ENCODE measurements at regions not wholly inside any gene's neighbourhood (a gene's known extent, or its start where the extent isn't known, plus 50 kb on each side); places are given as distances from the start of the nearest gene placed in this dataset.

GRCh38 chr20:52270001-52270606 is 78.5 kb upstream of the ZFP64 start:
- in situ Hi-C loops (cut with HindIII; ENCODE audit: low sequenced_read_pairs), result no loop called here
- H3K4me3 ChIP-seq (ENCODE audit: low read depth, low read length), result no peak overlapping the region
- DNase-seq (ENCODE audit: low read depth, low spot score), result no peak
- no peak for TF ChIP-seq CTCF (IDR thresholded peaks at IDR 0.05; ENCODE audit: low read depth, low read length)

- DNase-seq (ENCODE audit: low read depth, low spot score), result no peak
- in situ Hi-C loops (cut with HindIII; ENCODE audit: low sequenced_read_pairs), result no loop called here
- H3K4me3 ChIP-seq (ENCODE audit: low read depth, low read length), result no peak overlapping the region
- no peak for TF ChIP-seq CTCF (IDR thresholded peaks at IDR 0.05; ENCODE audit: low read depth, low read length)
These were observed 77.7 kb upstream of the ZFP64 start for GRCh38 chr20:52269321-52269720.

GRCh38 chr20:52268184-52268749 is 76.7 kb upstream of the ZFP64 start:
- no peak overlapping the region for H3K4me3 ChIP-seq (ENCODE audit: low read depth, low read length)
- no peak for TF ChIP-seq CTCF (IDR thresholded peaks at IDR 0.05; ENCODE audit: low read depth, low read length)
- DNase-seq (ENCODE audit: low read depth, low spot score), result peak; percentile 4
- in situ Hi-C loops (cut with HindIII; ENCODE audit: low sequenced_read_pairs), result no loop called here

GRCh38 chr20:52267418-52267817 is 75.8 kb upstream of the ZFP64 start:
- in situ Hi-C loops (cut with HindIII; ENCODE audit: low sequenced_read_pairs), result no loop called here
- TF ChIP-seq CTCF (IDR thresholded peaks at IDR 0.05; ENCODE audit: low read depth, low read length), result no peak
- no peak overlapping the region for H3K4me3 ChIP-seq (ENCODE audit: low read depth, low read length)
- DNase-seq (ENCODE audit: low read depth, low spot score), result no peak

GRCh38 chr20:52263757-52264156 is 72.2 kb upstream of the ZFP64 start:
- in situ Hi-C loops (cut with HindIII; ENCODE audit: low sequenced_read_pairs), result no loop called here
- H3K4me3 ChIP-seq (ENCODE audit: low read depth, low read length), result no peak overlapping the region
- no peak for TF ChIP-seq CTCF (IDR thresholded peaks at IDR 0.05; ENCODE audit: low read depth, low read length)
- no peak for DNase-seq (ENCODE audit: low read depth, low spot score)

- H3K4me3 ChIP-seq (ENCODE audit: low read depth, low read length), result no peak overlapping the region
- in situ Hi-C loops (cut with HindIII; ENCODE audit: low sequenced_read_pairs), result no loop called here
- TF ChIP-seq CTCF (IDR thresholded peaks at IDR 0.05; ENCODE audit: low read depth, low read length), result no peak
- no peak for DNase-seq (ENCODE audit: low read depth, low spot score)
These were observed 70.2 kb upstream of the ZFP64 start for GRCh38 chr20:52261792-52262191.

Measured in astrocyte of the spinal cord (primary cell).